Peyer's patch (tissue), 4 donors: ENCODE measurements at regions not wholly inside any gene's neighbourhood (a gene's known extent, or its start where the extent isn't known, plus 50 kb on each side); places are given as distances from the start of the nearest gene placed in this dataset.

ENCODE experiments used
- POLR2A ChIP-seq, 2 donors: fragments of 450-650 bp; IDR thresholded peaks; one replicate each; pipeline ENCODE4 v1.5.1; 2017; ENCODE audit warnings: antibody characterized with exemption in 2 of 2, mild to moderate bottlenecking in 2 of 2, moderate library complexity in 2 of 2
- TF ChIP-seq, protein P1 (sequence below), 6 experiments: fragments of 450-650 bp in 4 of 6; fragments of 200-600 bp in 2 of 6; sonication (generic) in 1 of 6; IDR thresholded peaks; one replicate each; pipeline ENCODE4 v1.5.1; 2017 to 2019; ENCODE audit warnings: antibody characterized with exemption in 6 of 6, mild to moderate bottlenecking in 3 of 6, moderate library complexity in 1 of 6

GRCh38 chr6:9647071-9647445 is 767.8 kb downstream of the TFAP2A start:
- TF ChIP-seq, protein P1, sequence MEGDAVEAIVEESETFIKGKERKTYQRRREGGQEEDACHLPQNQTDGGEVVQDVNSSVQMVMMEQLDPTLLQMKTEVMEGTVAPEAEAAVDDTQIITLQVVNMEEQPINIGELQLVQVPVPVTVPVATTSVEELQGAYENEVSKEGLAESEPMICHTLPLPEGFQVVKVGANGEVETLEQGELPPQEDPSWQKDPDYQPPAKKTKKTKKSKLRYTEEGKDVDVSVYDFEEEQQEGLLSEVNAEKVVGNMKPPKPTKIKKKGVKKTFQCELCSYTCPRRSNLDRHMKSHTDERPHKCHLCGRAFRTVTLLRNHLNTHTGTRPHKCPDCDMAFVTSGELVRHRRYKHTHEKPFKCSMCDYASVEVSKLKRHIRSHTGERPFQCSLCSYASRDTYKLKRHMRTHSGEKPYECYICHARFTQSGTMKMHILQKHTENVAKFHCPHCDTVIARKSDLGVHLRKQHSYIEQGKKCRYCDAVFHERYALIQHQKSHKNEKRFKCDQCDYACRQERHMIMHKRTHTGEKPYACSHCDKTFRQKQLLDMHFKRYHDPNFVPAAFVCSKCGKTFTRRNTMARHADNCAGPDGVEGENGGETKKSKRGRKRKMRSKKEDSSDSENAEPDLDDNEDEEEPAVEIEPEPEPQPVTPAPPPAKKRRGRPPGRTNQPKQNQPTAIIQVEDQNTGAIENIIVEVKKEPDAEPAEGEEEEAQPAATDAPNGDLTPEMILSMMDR (IDR thresholded peaks at IDR 0.05), result no peak
- no peak for TF ChIP-seq POLR2A (IDR thresholded peaks at IDR 0.05)
